ENCODE measurements at regions not wholly inside any gene's neighbourhood (a gene's known extent, or its start where the extent isn't known, plus 50 kb on each side); places are given as distances from the start of the nearest gene placed in this dataset.

- ATAC-seq (ENCODE audit: low FRiP score) (no peak), DNase-seq (ENCODE audit: low spot score) (no peak)
- no peak for TF ChIP-seq CTCF (IDR thresholded peaks at IDR 0.05)
Observed at GRCh38 chr2:80894486-80894885, 589.9 kb upstream of the LRRTM1 start.

GRCh38 chr2:80893711-80894110, 589.2 kb upstream of the LRRTM1 start:
- TF ChIP-seq CTCF (IDR thresholded peaks at IDR 0.05), result no peak
- DNase-seq (ENCODE audit: low spot score) (no peak), ATAC-seq (ENCODE audit: low FRiP score) (no peak)

- ATAC-seq (ENCODE audit: low FRiP score), result no peak
- TF ChIP-seq CTCF (IDR thresholded peaks at IDR 0.05), result no peak
- no peak for DNase-seq (ENCODE audit: low spot score)
Observed at GRCh38 chr2:80889009-80889408, 584.5 kb upstream of the LRRTM1 start.

GRCh38 chr2:80887841-80888378, 583.4 kb upstream of the LRRTM1 start:
- no peak for DNase-seq (ENCODE audit: low spot score)
- ATAC-seq (ENCODE audit: low FRiP score), result no peak
- TF ChIP-seq CTCF (IDR thresholded peaks at IDR 0.05), result no peak

GRCh38 chr2:80874374-80874773, 569.8 kb upstream of the LRRTM1 start:
- no peak for TF ChIP-seq CTCF (IDR thresholded peaks at IDR 0.05)
- DNase-seq (ENCODE audit: low spot score) (no peak), ATAC-seq (ENCODE audit: low FRiP score) (no peak)

GRCh38 chr2:80869858-80870438, 565.4 kb upstream of the LRRTM1 start:
- DNase-seq (ENCODE audit: low spot score) (no peak), ATAC-seq (ENCODE audit: low FRiP score) (no peak)
- no peak for TF ChIP-seq CTCF (IDR thresholded peaks at IDR 0.05)

- ATAC-seq (ENCODE audit: low FRiP score) (no peak), DNase-seq (ENCODE audit: low spot score) (no peak)
- no peak for TF ChIP-seq CTCF (IDR thresholded peaks at IDR 0.05)
Observed at GRCh38 chr2:80863147-80863714, 558.7 kb upstream of the LRRTM1 start.

All from omental fat pad (tissue), 3 donors.